Stomach (tissue), 8 donors: ENCODE measurements at regions not wholly inside any gene's neighbourhood (a gene's known extent, or its start where the extent isn't known, plus 50 kb on each side); places are given as distances from the start of the nearest gene placed in this dataset.

ENCODE experiments used
- DNase-seq, 2 donors: peaks; one replicate each; pipeline versions ENCODE4 v3.0.0 to v3.0.0-alpha.2; 2013 to 2019
- H3K27ac ChIP-seq, 5 donors: fragments of 200-600 bp in 4 of 5; sonication (generic) in 4 of 5; one replicate each; pipeline ENCODE4 v1.5.1; 2013 to 2019; ENCODE audit warnings: mild to moderate bottlenecking in 1 of 5, moderate library complexity in 1 of 5
- H3K27me3 ChIP-seq, 3 donors: fragments of 200-600 bp; sonication (generic); one replicate each; pipeline ENCODE4 v1.5.1; 2017 to 2019; ENCODE audit warnings: mixed run types in 1 of 3
- H3K36me3 ChIP-seq, 4 donors: fragments of 200-600 bp; sonication (generic); 1 replicate in 3 of 4; 2 replicates in 1 of 4; pipeline ENCODE4 v1.5.1; 2016 to 2019
- H3K4me1 ChIP-seq, 4 donors: fragments of 200-600 bp; sonication (generic); one replicate each; pipeline ENCODE4 v1.5.1; 2016 to 2019
- H3K4me3 ChIP-seq, 4 donors: fragments of 200-600 bp; sonication (generic) in 3 of 4; one replicate each; pipeline ENCODE4 v1.5.1; 2016 to 2019; ENCODE audit warnings: mild to moderate bottlenecking in 1 of 4
- H3K9me3 ChIP-seq, 4 donors: fragments of 200-600 bp; sonication (generic); one replicate each; pipeline ENCODE4 v1.5.1; 2016 to 2019
- EP300 ChIP-seq: sonication (generic); formaldehyde crosslinking; IDR thresholded peaks from one replicate; pipeline ENCODE4 v1.6.1; 2017; ENCODE audit warnings: antibody characterized with exemption
- POLR2A ChIP-seq, 4 donors: fragments of 450-650 bp; IDR thresholded peaks; one replicate each; pipeline ENCODE4 v1.6.1; 2016; ENCODE audit warnings: antibody characterized with exemption in 4 of 4, control low read depth in 2 of 4, mild to moderate bottlenecking in 1 of 4, moderate library complexity in 1 of 4
- POLR2AphosphoS5 ChIP-seq, 3 donors: sonication (generic); formaldehyde crosslinking; IDR thresholded peaks; one replicate each; pipeline ENCODE4 v1.6.1; 2016; ENCODE audit warnings: antibody characterized with exemption in 3 of 3
- WGBS, 5 donors: extraction: QIAGEN DNeasy Blood & Tissue Kit in 3 of 5; methylation state at CpG; one replicate each; pipeline versions ENCODE4 v1.1.5 to v1.1.7; 2013 to 2018; 5-methylcytosine and 5-hydroxymethylcytosine counted together
- intact Hi-C: fragments of 100-400 bp; cut with DNase I; formaldehyde crosslinking; loops from one replicate; pipeline ENCODE4 v1.15.1; 2023; ENCODE audit warnings: low total_unique reads
- TF ChIP-seq, protein P1 (sequence below), 7 experiments: fragments of 450-650 bp in 4 of 7; fragments of 200-600 bp in 3 of 7; sonication (generic) in 3 of 7; IDR thresholded peaks; one replicate each; pipeline ENCODE4 v1.5.1; 2016 to 2019; ENCODE audit warnings: antibody characterized with exemption in 7 of 7, control low read depth in 2 of 7, mild to moderate bottlenecking in 1 of 7
- donor health status: healthy with polysubstance abuse.
- donor health status: Bipolar disorder and iron deficiency.
- donor health status: healthy.

DNA sequence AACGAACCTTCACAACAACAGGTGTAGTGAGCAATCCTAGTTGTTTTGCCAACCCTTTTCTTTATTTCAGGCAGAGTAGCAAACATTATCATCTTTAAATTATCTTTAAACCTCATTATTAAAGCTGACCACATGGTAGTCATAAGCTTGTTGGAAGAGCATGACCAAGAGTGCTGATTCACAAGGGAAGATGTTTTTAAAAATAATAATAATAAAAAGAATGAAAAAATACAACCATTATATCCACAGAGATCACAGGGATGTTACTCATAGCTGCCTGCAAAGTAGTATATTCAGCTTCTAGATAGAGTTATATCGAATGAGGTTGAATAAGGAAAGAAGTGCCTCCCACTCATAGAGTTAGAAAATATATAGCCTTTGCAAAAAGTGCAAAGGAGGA, 101.0 kb upstream of the FLRT2 start:
- no peaks in the 10 kb centered on the region for H3K9me3 ChIP-seq
- WGBS, 5 donors = 78 to 88% (median 85%) methylated on average over 2 of the region's 2 CpGs
- H3K27ac ChIP-seq = no peak overlapping the region
- H3K36me3 ChIP-seq = no peaks in the 10 kb centered on the region
- no peaks in the 10 kb centered on the region for H3K27me3 ChIP-seq
- no peak for TF ChIP-seq EP300
- TF ChIP-seq, protein P1, sequence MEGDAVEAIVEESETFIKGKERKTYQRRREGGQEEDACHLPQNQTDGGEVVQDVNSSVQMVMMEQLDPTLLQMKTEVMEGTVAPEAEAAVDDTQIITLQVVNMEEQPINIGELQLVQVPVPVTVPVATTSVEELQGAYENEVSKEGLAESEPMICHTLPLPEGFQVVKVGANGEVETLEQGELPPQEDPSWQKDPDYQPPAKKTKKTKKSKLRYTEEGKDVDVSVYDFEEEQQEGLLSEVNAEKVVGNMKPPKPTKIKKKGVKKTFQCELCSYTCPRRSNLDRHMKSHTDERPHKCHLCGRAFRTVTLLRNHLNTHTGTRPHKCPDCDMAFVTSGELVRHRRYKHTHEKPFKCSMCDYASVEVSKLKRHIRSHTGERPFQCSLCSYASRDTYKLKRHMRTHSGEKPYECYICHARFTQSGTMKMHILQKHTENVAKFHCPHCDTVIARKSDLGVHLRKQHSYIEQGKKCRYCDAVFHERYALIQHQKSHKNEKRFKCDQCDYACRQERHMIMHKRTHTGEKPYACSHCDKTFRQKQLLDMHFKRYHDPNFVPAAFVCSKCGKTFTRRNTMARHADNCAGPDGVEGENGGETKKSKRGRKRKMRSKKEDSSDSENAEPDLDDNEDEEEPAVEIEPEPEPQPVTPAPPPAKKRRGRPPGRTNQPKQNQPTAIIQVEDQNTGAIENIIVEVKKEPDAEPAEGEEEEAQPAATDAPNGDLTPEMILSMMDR (IDR thresholded peaks at IDR 0.05) = no peak
- TF ChIP-seq POLR2AphosphoS5 (IDR thresholded peaks at IDR 0.05) = no peak
- no peak for TF ChIP-seq POLR2A (IDR thresholded peaks at IDR 0.05)
- intact Hi-C loops = no loop called here
- no peak for DNase-seq
- H3K4me3 ChIP-seq = no peak overlapping the region
- H3K4me1 ChIP-seq = no peaks in the 10 kb centered on the region

DNA sequence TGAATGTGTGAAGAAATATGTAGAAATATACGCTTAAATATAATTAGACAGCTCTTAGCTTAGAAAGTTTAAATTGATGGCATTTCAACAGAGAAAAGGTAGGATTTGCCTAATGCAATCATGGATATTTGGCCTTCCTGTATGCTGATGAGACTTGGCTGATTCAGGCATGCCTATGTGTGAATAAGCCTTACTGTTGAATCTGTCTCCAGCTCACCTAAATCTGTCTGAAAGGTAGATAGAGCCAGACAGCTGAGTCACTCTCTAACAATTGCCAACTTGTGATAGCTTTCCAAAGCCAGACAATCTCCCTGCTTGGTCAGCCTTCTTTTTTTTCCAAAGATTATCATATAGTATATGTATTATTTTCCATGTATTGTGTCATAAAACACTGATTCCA, 92.8 kb upstream of the FLRT2 start:
- Histone ChIP-seq H3K4me1 (no peaks in the 10 kb centered on the region), H3K27ac (no peak overlapping the region), H3K4me3 (no peak overlapping the region), H3K36me3 (no peaks in the 10 kb centered on the region), H3K9me3 (no peaks in the 10 kb centered on the region), H3K27me3 (no peaks in the 10 kb centered on the region)
- WGBS, 5 donors = 93 to 100% (median 95%) methylated on average over 1 of the region's 1 CpG
- intact Hi-C loops = no loop called here
- DNase-seq = no peak
- TF ChIP-seq EP300 (no peak), POLR2A (IDR thresholded peaks at IDR 0.05) (no peak), POLR2AphosphoS5 (IDR thresholded peaks at IDR 0.05) (no peak)
- TF ChIP-seq, protein P1 (IDR thresholded peaks at IDR 0.05) = no peak

DNA sequence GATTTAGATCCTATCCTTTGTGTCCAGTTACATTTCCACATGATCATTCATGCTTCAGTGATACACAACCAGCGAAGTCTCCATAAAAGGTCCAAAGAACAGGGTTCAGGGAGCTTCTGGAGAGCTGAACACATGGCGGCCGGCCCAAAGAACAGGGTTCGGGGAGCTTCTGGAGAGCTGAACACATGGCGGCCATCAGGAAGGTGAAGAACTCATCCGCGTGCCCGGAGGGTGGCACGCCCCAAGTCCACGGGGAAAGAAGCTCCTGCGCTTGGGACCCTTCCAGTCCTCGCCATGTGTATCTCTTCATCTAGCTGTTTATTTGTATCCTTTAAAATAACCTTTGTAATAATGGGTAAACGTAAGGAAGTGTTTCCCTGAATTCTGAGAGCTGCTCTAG, 91.9 kb upstream of the FLRT2 start:
- no peaks in the 10 kb centered on the region for H3K9me3 ChIP-seq
- H3K4me3 ChIP-seq = no peak overlapping the region
- no peaks in the 10 kb centered on the region for H3K4me1 ChIP-seq
- intact Hi-C loops = no loop called here
- no peak for TF ChIP-seq EP300
- DNase-seq = no peak
- no peaks in the 10 kb centered on the region for H3K27me3 ChIP-seq
- H3K36me3 ChIP-seq = no peaks in the 10 kb centered on the region
- WGBS, 5 donors = 91 to 97% (median 94%) methylated on average over 13 of the region's 13 CpGs
- no peak overlapping the region for H3K27ac ChIP-seq

DNA sequence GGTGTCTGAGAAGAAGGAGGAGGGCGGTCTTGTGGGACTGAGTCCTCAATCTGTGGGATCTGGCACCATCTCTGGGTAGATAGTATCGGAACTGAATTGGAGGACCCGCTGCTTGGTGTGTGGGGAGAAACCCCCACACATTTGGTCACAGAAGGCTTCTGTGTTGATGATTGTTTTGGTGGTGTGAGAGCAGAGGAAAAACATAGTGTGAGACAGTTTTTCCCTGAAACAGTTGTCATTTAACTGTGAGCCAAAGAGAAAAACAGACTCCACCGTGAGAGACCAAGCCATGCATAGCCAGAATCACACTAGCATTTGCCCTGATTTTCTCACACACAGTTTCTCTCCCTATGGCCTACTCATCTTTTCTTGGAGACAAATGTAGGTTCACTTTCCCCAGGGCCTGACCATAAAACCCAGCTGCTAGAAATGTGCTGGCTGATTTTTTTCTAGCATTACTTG, 91.4 kb upstream of the FLRT2 start:
- H3K27me3 ChIP-seq = no peaks in the 10 kb centered on the region
- H3K4me3 ChIP-seq = no peak overlapping the region
- intact Hi-C loops = no loop called here
- H3K9me3 ChIP-seq = no peaks in the 10 kb centered on the region
- 80 to 95% (median 94%) methylated on average over 4 of the region's 4 CpGs for WGBS, 5 donors
- no peaks in the 10 kb centered on the region for H3K36me3 ChIP-seq
- DNase-seq = peak in 1 of 2 donors; percentile 17
- TF ChIP-seq EP300 (no peak), POLR2A (IDR thresholded peaks at IDR 0.05) (no peak), POLR2AphosphoS5 (IDR thresholded peaks at IDR 0.05) (no peak)
- TF ChIP-seq, protein P1 (IDR thresholded peaks at IDR 0.05) = no peak
- H3K27ac ChIP-seq = no peak overlapping the region
- H3K4me1 ChIP-seq = no peaks in the 10 kb centered on the region

DNA sequence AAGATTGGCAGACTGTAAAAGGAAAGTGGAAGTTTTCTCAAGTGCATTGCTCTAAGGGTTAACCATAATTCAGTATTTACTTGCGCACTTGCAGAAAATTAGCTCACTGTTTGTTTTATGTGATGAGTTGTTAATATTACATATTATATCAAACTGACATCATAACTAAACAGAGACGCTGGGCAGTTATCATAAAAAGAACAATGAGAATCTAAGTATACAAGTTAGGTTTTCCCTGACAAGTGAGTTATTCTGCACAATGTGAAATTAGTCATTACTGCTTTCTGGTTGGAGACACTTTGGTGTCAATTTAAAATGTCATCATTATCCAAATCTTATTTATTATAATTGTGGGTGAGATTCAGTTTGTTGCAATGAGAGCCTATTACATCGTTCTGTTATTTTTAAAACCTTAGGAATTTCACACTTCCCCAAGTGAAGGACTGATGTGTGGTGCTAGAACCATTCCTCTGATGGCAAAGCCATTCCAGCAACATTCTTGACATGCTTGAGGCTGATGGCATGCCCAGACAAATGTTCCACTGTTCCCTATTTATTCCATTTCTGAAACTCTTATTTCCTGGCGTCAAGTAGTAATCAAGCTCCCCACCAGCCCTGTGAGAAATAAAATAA, 90.1 kb upstream of the FLRT2 start:
- no peak overlapping the region for H3K27ac ChIP-seq

More for the DNA sequence above, 90.1 kb upstream of the FLRT2 start:
- Histone ChIP-seq H3K36me3 (no peaks in the 10 kb centered on the region), H3K27me3 (no peaks in the 10 kb centered on the region), H3K4me3 (no peak overlapping the region), H3K9me3 (no peaks in the 10 kb centered on the region), H3K4me1 (no peaks in the 10 kb centered on the region)
- TF ChIP-seq POLR2A (IDR thresholded peaks at IDR 0.05) = no peak
- no peak for TF ChIP-seq POLR2AphosphoS5 (IDR thresholded peaks at IDR 0.05)
- no peak for TF ChIP-seq EP300
- TF ChIP-seq, protein P1 (IDR thresholded peaks at IDR 0.05) = no peak
- WGBS, 5 donors = 61 to 73% (median 65%) methylated on average over 4 of the region's 4 CpGs
- DNase-seq = no peak
- intact Hi-C loops = no loop called here
